Psoas muscle (tissue), 7 donors: ENCODE measurements at regions not wholly inside any gene's neighbourhood (a gene's known extent, or its start where the extent isn't known, plus 50 kb on each side); places are given as distances from the start of the nearest gene placed in this dataset.

Experiments
- ATAC-seq, 4 donors: fragments of 200-7000 bp; cut with Tn5 transposase; one replicate each; pipeline ENCODE4 v1.9.1; 2020; ENCODE audit warnings: moderate library complexity in 3 of 4, mild to moderate bottlenecking in 2 of 4
- DNase-seq, 2 donors: peaks; one replicate each; pipeline ENCODE4 v3.0.0-alpha.2; 2020
- H3K27ac ChIP-seq: fragments of 200-600 bp; one replicate; pipeline ENCODE4 v1.8.0; 2022
- H3K27me3 ChIP-seq, 3 donors: fragments of 200-600 bp in 1 of 3; one replicate each; pipeline versions ENCODE4 v1.6.1 to v1.8.0; 2013 to 2022; ENCODE audit warnings: low read length in 2 of 3, mild to moderate bottlenecking in 2 of 3, moderate library complexity in 1 of 3; ENCODE audit not compliant: insufficient read depth in 3 of 3
- H3K36me3 ChIP-seq, 2 donors: fragments of 200-600 bp in 1 of 2; one replicate each; pipeline versions ENCODE4 v1.6.1 to v1.8.0; 2013 to 2022; ENCODE audit warnings: low read depth in 1 of 2, mild to moderate bottlenecking in 1 of 2, moderate library complexity in 1 of 2; ENCODE audit not compliant: insufficient read depth in 1 of 2
- H3K4me1 ChIP-seq: fragments of 200-600 bp; one replicate; pipeline ENCODE4 v1.8.0; 2022
- H3K4me3 ChIP-seq: fragments of 200-600 bp; one replicate; pipeline ENCODE4 v1.8.0; 2022; ENCODE audit warnings: mild to moderate bottlenecking
- H3K9me3 ChIP-seq: fragments of 200-600 bp; one replicate; pipeline ENCODE4 v1.8.0; 2022
- WGBS, 3 donors: extraction: QIAGEN DNeasy Blood & Tissue Kit; methylation state at CpG; one replicate each; pipeline versions ENCODE4 v1.1.6 to v1.1.7; 2013; 5-methylcytosine and 5-hydroxymethylcytosine counted together
- intact Hi-C, 2 donors: fragments of 100-400 bp; cut with DNase I; formaldehyde crosslinking; loops; one replicate each; pipeline versions ENCODE4 v1.11.0 to v1.14.2; 2022
- TF ChIP-seq, protein P1 (sequence below): fragments of 200-600 bp; IDR thresholded peaks from one replicate; pipeline ENCODE4 v1.8.0; 2022; ENCODE audit warnings: antibody characterized with exemption
- donor health status: healthy with polysubstance abuse.
- donor health status: DM: no; HTN: no; CAD: no; lungs with moderate emphysema.
- donor health status: Bipolar disorder and iron deficiency.
- donor health status: healthy.
- donor health status: DM: yes; HTN: yes; CAD: no.
- donor health status: DM: no; HTN: no; CAD: no.
- donor health status: DM: yes; HTN: yes; CAD: no.

DNA sequence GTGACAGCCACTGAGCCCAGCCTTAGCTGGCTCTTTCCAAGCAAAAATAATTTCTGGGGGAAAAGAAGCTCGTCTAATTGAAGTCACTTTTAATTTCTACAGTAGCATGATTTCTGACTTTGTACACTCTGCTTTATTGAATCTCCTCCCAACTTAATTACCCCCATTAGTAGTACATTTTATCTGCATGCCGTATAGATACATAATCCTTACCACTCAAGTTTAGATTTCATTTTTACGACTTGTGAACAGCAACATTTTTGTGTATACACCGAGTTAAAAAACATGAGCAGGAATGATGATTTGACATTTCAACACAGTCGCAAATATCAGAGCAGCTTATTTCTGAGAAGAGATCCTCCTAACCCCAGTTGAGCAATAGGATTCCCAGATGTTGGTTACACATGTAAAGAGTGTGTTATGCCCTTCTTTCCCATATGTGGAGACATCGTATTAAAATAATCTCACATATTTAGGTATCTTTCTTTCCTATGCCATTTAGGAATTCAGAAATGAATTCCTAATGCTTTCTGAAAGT, 127.3 kb upstream of the MTHFD1L start:
- DNase-seq (no peak), ATAC-seq (no peak)
- no peaks in the 10 kb centered on the region for H3K36me3 ChIP-seq
- intact Hi-C loops = no loop called here
- H3K4me1 ChIP-seq = no peaks in the 10 kb centered on the region
- no peaks in the 10 kb centered on the region for H3K27me3 ChIP-seq
- WGBS, 3 donors = 75 to 76% (median 75%) methylated on average over 6 of the region's 6 CpGs
- no peak overlapping the region for H3K4me3 ChIP-seq
- H3K27ac ChIP-seq = no peak overlapping the region
- TF ChIP-seq, protein P1, sequence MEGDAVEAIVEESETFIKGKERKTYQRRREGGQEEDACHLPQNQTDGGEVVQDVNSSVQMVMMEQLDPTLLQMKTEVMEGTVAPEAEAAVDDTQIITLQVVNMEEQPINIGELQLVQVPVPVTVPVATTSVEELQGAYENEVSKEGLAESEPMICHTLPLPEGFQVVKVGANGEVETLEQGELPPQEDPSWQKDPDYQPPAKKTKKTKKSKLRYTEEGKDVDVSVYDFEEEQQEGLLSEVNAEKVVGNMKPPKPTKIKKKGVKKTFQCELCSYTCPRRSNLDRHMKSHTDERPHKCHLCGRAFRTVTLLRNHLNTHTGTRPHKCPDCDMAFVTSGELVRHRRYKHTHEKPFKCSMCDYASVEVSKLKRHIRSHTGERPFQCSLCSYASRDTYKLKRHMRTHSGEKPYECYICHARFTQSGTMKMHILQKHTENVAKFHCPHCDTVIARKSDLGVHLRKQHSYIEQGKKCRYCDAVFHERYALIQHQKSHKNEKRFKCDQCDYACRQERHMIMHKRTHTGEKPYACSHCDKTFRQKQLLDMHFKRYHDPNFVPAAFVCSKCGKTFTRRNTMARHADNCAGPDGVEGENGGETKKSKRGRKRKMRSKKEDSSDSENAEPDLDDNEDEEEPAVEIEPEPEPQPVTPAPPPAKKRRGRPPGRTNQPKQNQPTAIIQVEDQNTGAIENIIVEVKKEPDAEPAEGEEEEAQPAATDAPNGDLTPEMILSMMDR = no peak
- no peaks in the 10 kb centered on the region for H3K9me3 ChIP-seq

- no peak overlapping the region for H3K4me3 ChIP-seq
- ATAC-seq = no peak
- no peak overlapping the region for H3K27ac ChIP-seq
- no peaks in the 10 kb centered on the region for H3K27me3 ChIP-seq
- H3K4me1 ChIP-seq = no peaks in the 10 kb centered on the region
- H3K9me3 ChIP-seq = no peaks in the 10 kb centered on the region
- no peak for DNase-seq
- no peaks in the 10 kb centered on the region for H3K36me3 ChIP-seq
- TF ChIP-seq, protein P1 = no peak
- intact Hi-C loops = no loop called here
- WGBS, 3 donors = 88 to 92% (median 91%) methylated on average over 2 of the region's 2 CpGs
Observed at GRCh38 chr6:150739711-150740349, 125.7 kb upstream of the MTHFD1L start.

- no peak overlapping the region for H3K4me3 ChIP-seq
- intact Hi-C loops = no loop called here
- DNase-seq = no peak
- no peaks in the 10 kb centered on the region for H3K4me1 ChIP-seq
- WGBS, 3 donors = 76 to 80% (median 78%) methylated on average over 8 of the region's 8 CpGs
- TF ChIP-seq, protein P1 = no peak
- no peaks in the 10 kb centered on the region for H3K36me3 ChIP-seq
- ATAC-seq = no peak
- H3K27ac ChIP-seq = no peak overlapping the region
- H3K27me3 ChIP-seq = no peaks in the 10 kb centered on the region
- H3K9me3 ChIP-seq = no peaks in the 10 kb centered on the region
Observed at GRCh38 chr6:150740453-150740852, 125.0 kb upstream of the MTHFD1L start.

- 45 to 56% (median 46%) methylated on average over 6 of the region's 6 CpGs for WGBS, 3 donors
- Histone ChIP-seq H3K27me3 (no peaks in the 10 kb centered on the region), H3K27ac (no peak overlapping the region), H3K36me3 (no peaks in the 10 kb centered on the region), H3K4me3 (no peak overlapping the region), H3K9me3 (no peaks in the 10 kb centered on the region), H3K4me1 (no peaks in the 10 kb centered on the region)
- intact Hi-C loops = no loop called here
- ATAC-seq (no peak), DNase-seq (no peak)
- TF ChIP-seq, protein P1 = no peak
Observed at GRCh38 chr6:150741633-150742200, 123.8 kb upstream of the MTHFD1L start.
